NK-92 treated with Interleukin-12 subunit alpha and Interleukin-12 subunit beta, amount 100 ng/mL, for 24 hours (cell line): ENCODE measurements at regions not wholly inside any gene's neighbourhood (a gene's known extent, or its start where the extent isn't known, plus 50 kb on each side); places are given as distances from the start of the nearest gene placed in this dataset.
"Not testable (repeated sequence)": the region's sequence is repeated elsewhere in the genome, so short reads cannot be mapped to it uniquely, and the experiment has no call there.

ENCODE experiments used
- DNase-seq: peaks from one replicate; lab custom pipeline; 2025; lab: John Stamatoyannopoulos, UW

- no peak for DNase-seq
Observed at GRCh38 chrX:5695971-5696370, 532.7 kb downstream of the NLGN4X start.

- DNase-seq = no peak
Observed at GRCh38 chrX:5683996-5684395, 544.7 kb downstream of the NLGN4X start.

- no peak for DNase-seq
Observed at GRCh38 chrX:5681159-5681558, 547.5 kb downstream of the NLGN4X start.

- no peak for DNase-seq
Observed at GRCh38 chrX:5674036-5674435, 554.6 kb downstream of the NLGN4X start.

- no peak for DNase-seq
Observed at GRCh38 chrX:5672099-5672498, 556.6 kb downstream of the NLGN4X start.

- not testable (repeated sequence) for DNase-seq
Observed at GRCh38 chrX:5666689-5667088, 562.0 kb downstream of the NLGN4X start.

GRCh38 chrX:5656544-5656943 is 572.1 kb downstream of the NLGN4X start:
- DNase-seq = no peak

- no peak for DNase-seq
Observed at GRCh38 chrX:5650904-5651303, 577.8 kb downstream of the NLGN4X start.

- no peak for DNase-seq
Observed at GRCh38 chrX:5648941-5649568, 579.6 kb downstream of the NLGN4X start.

- DNase-seq = no peak
Observed at GRCh38 chrX:5646818-5647217, 581.8 kb downstream of the NLGN4X start.

GRCh38 chrX:5644776-5645175 is 583.9 kb downstream of the NLGN4X start:
- no peak for DNase-seq

- no peak for DNase-seq
Observed at GRCh38 chrX:5640071-5640470, 588.6 kb downstream of the NLGN4X start.

- DNase-seq = no peak
Observed at GRCh38 chrX:5638572-5638971, 590.1 kb downstream of the NLGN4X start.

- DNase-seq = no peak
Observed at GRCh38 chrX:5632887-5633286, 595.8 kb downstream of the NLGN4X start.

- no peak for DNase-seq
Observed at GRCh38 chrX:5632061-5632614, 596.5 kb downstream of the NLGN4X start.

GRCh38 chrX:5617666-5618065 is 611.0 kb downstream of the NLGN4X start:
- DNase-seq = no peak

- no peak for DNase-seq
Observed at GRCh38 chrX:5595570-5595969, 633.1 kb downstream of the NLGN4X start.

GRCh38 chrX:5586726-5587125 is 641.9 kb downstream of the NLGN4X start:
- no peak for DNase-seq

- no peak for DNase-seq
Observed at GRCh38 chrX:5575407-5575806, 653.3 kb downstream of the NLGN4X start.

- DNase-seq = no peak
Observed at GRCh38 chrX:5568934-5569333, 659.7 kb downstream of the NLGN4X start.

GRCh38 chrX:5559386-5559785 is 669.3 kb downstream of the NLGN4X start:
- no peak for DNase-seq

- DNase-seq = no peak
Observed at GRCh38 chrX:5549512-5549911, 679.2 kb downstream of the NLGN4X start.

- no peak for DNase-seq
Observed at GRCh38 chrX:5537098-5537497, 691.6 kb downstream of the NLGN4X start.

- DNase-seq = no peak
Observed at GRCh38 chrX:5536261-5536660, 692.4 kb downstream of the NLGN4X start.
